ENCODE measurements at regions not wholly inside any gene's neighbourhood (a gene's known extent, or its start where the extent isn't known, plus 50 kb on each side); places are given as distances from the start of the nearest gene placed in this dataset.

DNA sequence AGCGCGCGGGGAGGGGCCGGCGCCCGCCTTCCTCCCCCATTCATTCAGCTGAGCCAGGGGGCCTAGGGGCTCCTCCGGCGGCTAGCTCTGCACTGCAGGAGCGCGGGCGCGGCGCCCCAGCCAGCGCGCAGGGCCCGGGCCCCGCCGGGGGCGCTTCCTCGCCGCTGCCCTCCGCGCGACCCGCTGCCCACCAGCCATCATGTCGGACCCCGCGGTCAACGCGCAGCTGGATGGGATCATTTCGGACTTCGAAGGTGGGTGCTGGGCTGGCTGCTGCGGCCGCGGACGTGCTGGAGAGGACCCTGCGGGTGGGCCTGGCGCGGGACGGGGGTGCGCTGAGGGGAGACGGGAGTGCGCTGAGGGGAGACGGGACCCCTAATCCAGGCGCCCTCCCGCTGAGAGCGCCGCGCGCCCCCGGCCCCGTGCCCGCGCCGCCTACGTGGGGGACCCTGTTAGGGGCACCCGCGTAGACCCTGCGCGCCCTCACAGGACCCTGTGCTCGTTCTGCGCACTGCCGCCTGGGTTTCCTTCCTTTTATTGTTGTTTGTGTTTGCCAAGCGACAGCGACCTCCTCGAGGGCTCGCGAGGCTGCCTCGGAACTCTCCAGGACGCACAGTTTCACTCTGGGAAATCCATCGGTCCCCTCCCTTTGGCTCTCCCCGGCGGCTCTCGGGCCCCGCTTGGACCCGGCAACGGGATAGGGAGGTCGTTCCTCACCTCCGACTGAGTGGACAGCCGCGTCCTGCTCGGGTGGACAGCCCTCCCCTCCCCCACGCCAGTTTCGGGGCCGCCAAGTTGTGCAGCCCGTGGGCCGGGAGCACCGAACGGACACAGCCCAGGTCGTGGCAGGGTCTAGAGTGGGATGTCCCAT lies 232.8 kb downstream of the SEC14L1 start:
- TF ChIP-seq, protein P1, sequence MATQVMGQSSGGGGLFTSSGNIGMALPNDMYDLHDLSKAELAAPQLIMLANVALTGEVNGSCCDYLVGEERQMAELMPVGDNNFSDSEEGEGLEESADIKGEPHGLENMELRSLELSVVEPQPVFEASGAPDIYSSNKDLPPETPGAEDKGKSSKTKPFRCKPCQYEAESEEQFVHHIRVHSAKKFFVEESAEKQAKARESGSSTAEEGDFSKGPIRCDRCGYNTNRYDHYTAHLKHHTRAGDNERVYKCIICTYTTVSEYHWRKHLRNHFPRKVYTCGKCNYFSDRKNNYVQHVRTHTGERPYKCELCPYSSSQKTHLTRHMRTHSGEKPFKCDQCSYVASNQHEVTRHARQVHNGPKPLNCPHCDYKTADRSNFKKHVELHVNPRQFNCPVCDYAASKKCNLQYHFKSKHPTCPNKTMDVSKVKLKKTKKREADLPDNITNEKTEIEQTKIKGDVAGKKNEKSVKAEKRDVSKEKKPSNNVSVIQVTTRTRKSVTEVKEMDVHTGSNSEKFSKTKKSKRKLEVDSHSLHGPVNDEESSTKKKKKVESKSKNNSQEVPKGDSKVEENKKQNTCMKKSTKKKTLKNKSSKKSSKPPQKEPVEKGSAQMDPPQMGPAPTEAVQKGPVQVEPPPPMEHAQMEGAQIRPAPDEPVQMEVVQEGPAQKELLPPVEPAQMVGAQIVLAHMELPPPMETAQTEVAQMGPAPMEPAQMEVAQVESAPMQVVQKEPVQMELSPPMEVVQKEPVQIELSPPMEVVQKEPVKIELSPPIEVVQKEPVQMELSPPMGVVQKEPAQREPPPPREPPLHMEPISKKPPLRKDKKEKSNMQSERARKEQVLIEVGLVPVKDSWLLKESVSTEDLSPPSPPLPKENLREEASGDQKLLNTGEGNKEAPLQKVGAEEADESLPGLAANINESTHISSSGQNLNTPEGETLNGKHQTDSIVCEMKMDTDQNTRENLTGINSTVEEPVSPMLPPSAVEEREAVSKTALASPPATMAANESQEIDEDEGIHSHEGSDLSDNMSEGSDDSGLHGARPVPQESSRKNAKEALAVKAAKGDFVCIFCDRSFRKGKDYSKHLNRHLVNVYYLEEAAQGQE (IDR thresholded peaks at IDR 0.05): no peak
- TF ChIP-seq, protein P2, sequence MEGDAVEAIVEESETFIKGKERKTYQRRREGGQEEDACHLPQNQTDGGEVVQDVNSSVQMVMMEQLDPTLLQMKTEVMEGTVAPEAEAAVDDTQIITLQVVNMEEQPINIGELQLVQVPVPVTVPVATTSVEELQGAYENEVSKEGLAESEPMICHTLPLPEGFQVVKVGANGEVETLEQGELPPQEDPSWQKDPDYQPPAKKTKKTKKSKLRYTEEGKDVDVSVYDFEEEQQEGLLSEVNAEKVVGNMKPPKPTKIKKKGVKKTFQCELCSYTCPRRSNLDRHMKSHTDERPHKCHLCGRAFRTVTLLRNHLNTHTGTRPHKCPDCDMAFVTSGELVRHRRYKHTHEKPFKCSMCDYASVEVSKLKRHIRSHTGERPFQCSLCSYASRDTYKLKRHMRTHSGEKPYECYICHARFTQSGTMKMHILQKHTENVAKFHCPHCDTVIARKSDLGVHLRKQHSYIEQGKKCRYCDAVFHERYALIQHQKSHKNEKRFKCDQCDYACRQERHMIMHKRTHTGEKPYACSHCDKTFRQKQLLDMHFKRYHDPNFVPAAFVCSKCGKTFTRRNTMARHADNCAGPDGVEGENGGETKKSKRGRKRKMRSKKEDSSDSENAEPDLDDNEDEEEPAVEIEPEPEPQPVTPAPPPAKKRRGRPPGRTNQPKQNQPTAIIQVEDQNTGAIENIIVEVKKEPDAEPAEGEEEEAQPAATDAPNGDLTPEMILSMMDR (IDR thresholded peaks at IDR 0.05; ENCODE audit: low read depth, low read length, missing input control): no peak
- no peak for TF ChIP-seq EGR1 (IDR thresholded peaks at IDR 0.05; ENCODE audit: low read depth in 2 of 2)

Data from liver (tissue), 3 donors.